Epithelial cell of esophagus (primary cell): ENCODE measurements at regions not wholly inside any gene's neighbourhood (a gene's known extent, or its start where the extent isn't known, plus 50 kb on each side); places are given as distances from the start of the nearest gene placed in this dataset.

Experiments
- DNase-seq: peaks from one replicate; pipeline ENCODE4 v3.0.0; 2010; ENCODE audit warnings: low read depth
- H3K4me3 ChIP-seq: 2 replicates; pipeline ENCODE4 v1.5.1; 2011; ENCODE audit warnings: mild to moderate bottlenecking, low read length, control low read depth
- CTCF ChIP-seq: IDR thresholded peaks from 2 replicates; pipeline ENCODE4 v1.5.1; 2011; ENCODE audit warnings: low read depth, mild to moderate bottlenecking, low read length, control low read depth, inconsistent platforms; ENCODE audit not compliant: insufficient read depth; ENCODE audit errors: missing control alignments

DNA sequence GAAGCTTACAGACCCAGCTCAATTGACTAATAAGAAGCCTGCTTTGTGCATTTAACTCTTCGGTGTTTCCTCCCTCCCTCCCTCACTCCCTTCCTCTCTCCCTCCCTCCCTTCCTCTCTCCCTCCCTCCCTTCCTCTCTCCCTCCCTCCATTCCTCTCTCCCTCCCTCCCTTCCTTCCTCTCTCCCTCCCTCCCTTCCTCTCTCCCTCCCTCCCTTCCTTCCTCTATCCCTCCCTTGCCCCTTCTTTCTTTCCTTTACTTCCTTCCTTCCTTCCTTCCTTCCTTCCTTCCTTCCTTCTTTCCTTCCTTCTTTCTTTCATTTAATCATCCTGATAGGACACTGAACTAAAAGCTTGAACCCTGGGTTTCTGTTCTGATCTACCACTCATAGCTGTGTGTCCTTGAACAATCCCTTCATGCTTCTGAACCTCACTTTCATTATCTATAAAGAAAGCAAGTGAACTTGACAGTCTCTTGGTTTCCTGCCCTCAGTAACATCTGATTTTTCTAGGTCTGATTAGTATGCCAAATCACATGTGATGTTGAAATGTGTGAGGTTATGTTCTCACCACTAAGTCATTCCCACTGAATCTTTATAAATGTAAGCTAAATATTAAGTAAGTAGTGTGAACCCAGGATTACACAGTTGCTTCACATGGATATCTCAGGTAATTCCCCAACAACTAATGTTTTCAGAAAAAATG lies 132.3 kb upstream of the BMP2 start:
- H3K4me3 ChIP-seq: no peak overlapping the region
- TF ChIP-seq CTCF: no peak
- DNase-seq: peak; percentile 30

GRCh38 chr20:6632187-6632586 lies 135.3 kb upstream of the BMP2 start:
- TF ChIP-seq CTCF: no peak
- peak; percentile 64 for DNase-seq

GRCh38 chr20:6630514-6630913 lies 137.0 kb upstream of the BMP2 start:
- H3K4me3 ChIP-seq: no peak overlapping the region
- DNase-seq: no peak
- no peak for TF ChIP-seq CTCF

More at GRCh38 chr20:6632187-6632586, 135.3 kb upstream of the BMP2 start:
- H3K4me3 ChIP-seq: no peak overlapping the region

DNA sequence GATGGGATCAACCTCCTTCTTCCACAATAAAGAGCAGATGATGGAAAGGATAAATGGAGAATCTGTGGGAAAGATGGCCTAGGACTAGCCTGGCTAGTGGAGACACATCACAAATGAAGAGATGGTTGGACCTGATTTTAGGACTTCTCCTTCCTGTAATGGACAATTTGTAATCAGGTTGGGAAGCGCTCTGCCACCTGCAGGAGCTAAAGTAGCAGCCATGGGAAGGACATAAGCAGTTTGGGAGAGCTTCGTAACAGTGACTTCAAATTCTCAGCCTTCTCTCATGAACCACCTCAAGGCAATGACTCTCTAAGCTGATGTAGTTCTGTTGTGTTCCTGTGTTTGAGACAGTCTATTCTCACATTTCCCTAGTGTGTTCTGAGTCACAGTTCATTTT lies 137.9 kb upstream of the BMP2 start:
- DNase-seq: no peak
- no peak overlapping the region for H3K4me3 ChIP-seq
- peak; percentile 31 for TF ChIP-seq CTCF

DNA sequence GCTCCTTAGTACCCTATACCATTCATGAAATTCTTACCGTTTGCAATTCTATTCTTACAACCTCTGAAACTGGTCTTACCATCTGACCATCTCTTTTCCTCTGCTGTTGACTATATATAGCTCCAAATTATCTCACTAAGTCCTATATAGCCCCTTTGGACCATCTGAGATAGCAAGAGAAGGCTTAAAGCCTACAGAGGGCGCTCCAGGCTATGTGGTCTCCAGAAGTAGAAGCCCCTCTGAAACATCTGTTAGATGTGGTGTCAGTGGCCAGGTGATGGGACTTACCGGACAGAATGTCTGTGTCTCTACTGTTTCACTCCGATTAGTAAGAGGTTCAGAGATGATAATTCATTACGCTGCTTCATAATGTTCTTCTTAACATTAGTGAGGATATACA lies 140.7 kb upstream of the BMP2 start:
- H3K4me3 ChIP-seq: no peak overlapping the region
- TF ChIP-seq CTCF: no peak
- no peak for DNase-seq

DNA sequence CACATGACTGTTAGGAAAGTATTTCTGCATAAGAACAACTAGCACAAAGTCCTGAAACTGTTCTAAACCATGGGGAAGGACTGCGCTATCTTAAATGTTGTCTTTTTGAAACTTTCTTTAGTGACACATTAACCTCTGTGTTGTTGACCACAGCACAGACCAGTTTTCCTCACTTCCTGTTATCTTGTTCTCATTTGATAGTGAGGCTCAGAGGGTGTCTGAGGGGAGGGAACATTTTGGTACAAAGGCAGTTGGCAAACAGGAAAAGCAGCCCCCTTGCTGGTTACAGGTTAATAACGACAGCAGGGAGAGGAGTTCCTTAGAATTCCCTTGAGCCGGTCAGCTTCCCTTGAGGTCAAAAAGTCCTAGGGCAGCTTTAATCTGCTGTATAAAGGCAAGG lies 143.5 kb upstream of the BMP2 start:
- no peak for DNase-seq
- no peak for TF ChIP-seq CTCF

DNA sequence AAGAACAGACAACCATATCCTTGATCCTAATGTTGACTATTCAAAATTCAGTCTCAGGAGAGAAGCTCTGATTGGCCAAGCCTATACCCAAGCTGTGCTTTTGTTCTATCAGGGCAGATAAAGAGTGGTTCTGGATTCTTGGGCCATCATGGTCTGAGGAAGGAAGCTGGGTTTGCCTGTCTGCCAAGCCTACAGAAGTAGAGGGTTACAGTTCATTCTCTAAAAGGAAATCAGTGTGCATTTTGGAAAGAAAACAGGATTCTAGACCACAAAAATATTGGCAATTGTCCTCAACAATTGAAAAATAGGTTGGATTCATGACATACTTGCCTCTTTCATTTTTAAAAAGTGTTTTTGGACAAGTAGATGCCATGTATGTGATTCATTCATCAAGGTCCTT lies 145.4 kb upstream of the BMP2 start:
- no peak overlapping the region for H3K4me3 ChIP-seq
- TF ChIP-seq CTCF: no peak
- DNase-seq: no peak

More for the DNA sequence above, 143.5 kb upstream of the BMP2 start:
- H3K4me3 ChIP-seq: no peak overlapping the region
